Activated naive CD8-positive, alpha-beta T cell treated with anti-CD3 and anti-CD28 coated beads, Interleukin-2, amount 10 ng/mL, durations not matched to agents 7 days and 5 days (primary cell): ENCODE measurements at regions not wholly inside any gene's neighbourhood (a gene's known extent, or its start where the extent isn't known, plus 50 kb on each side); places are given as distances from the start of the nearest gene placed in this dataset.

Source experiments
- ATAC-seq: fragments of 150-1000 bp; cut with Tn5 transposase; one replicate; pipeline ENCODE4 v1.10.0; 2021; ENCODE audit warnings: low read depth, moderate library complexity
- POLR2A ChIA-PET: fragments of 350-600 bp; sonication (Branson Sonifier 250); formaldehyde crosslinking; loops from one replicate; lab custom pipeline; 2021; ENCODE audit warnings: antibody characterized with exemption; lab: Charles Lee
- DNase-seq: peaks from one replicate; pipeline ENCODE4 v3.0.0; 2021
- H3K27ac Mint-ChIP-seq: one replicate; pipeline ENCODE4 v1.8.0; 2022; ENCODE audit warnings: mild to moderate bottlenecking, mixed read lengths
- H3K27me3 Mint-ChIP-seq: one replicate; pipeline ENCODE4 v1.8.0; 2022; ENCODE audit warnings: mild to moderate bottlenecking, moderate library complexity, mixed read lengths
- H3K36me3 Mint-ChIP-seq: one replicate; pipeline ENCODE4 v1.8.0; 2021; ENCODE audit warnings: mild to moderate bottlenecking, mixed read lengths
- H3K4me1 Mint-ChIP-seq: one replicate; pipeline ENCODE4 v1.8.0; 2021; ENCODE audit warnings: mixed read lengths
- H3K4me3 Mint-ChIP-seq: one replicate; pipeline ENCODE4 v1.8.0; 2022; ENCODE audit warnings: mild to moderate bottlenecking, moderate library complexity, mixed read lengths
- H3K9me3 Mint-ChIP-seq: one replicate; pipeline ENCODE4 v1.8.0; 2021; ENCODE audit warnings: mixed read lengths

- ATAC-seq (no peak), DNase-seq (no peak)
- H3K27me3 Mint-ChIP-seq, result no peaks in the 10 kb centered on the region
Observed at GRCh38 chr13:27673911-27674310, 52.2 kb downstream of the POLR1D start.

GRCh38 chr13:27678306-27679040 is 56.8 kb downstream of the POLR1D start:
- Mint-ChIP-seq H3K27me3 (peaks cover 12% of the 10 kb centered on the region), H3K27ac (no peak overlapping the region)
- POLR2A ChIA-PET, result no interaction called here

More at GRCh38 chr13:27673911-27674310, 52.2 kb downstream of the POLR1D start:
- POLR2A ChIA-PET, result no interaction called here
- Mint-ChIP-seq H3K36me3 (no peaks in the 10 kb centered on the region), H3K4me1 (no peaks in the 10 kb centered on the region), H3K4me3 (no peak overlapping the region), H3K27ac (no peak overlapping the region), H3K9me3 (peaks cover 1% of the 10 kb centered on the region)

GRCh38 chr13:27679396-27679795 is 57.7 kb downstream of the POLR1D start:
- peaks cover 15% of the 10 kb centered on the region for H3K27me3 Mint-ChIP-seq
- H3K9me3 Mint-ChIP-seq, result no peaks in the 10 kb centered on the region
- no peak overlapping the region for H3K4me3 Mint-ChIP-seq
- H3K27ac Mint-ChIP-seq, result no peak overlapping the region
- POLR2A ChIA-PET, result no interaction called here
- H3K4me1 Mint-ChIP-seq, result no peaks in the 10 kb centered on the region
- no peak for DNase-seq
- no peak for ATAC-seq
- H3K36me3 Mint-ChIP-seq, result no peaks in the 10 kb centered on the region

More at GRCh38 chr13:27678306-27679040, 56.8 kb downstream of the POLR1D start:
- Mint-ChIP-seq H3K4me1 (no peaks in the 10 kb centered on the region), H3K36me3 (no peaks in the 10 kb centered on the region), H3K4me3 (no peak overlapping the region), H3K9me3 (no peaks in the 10 kb centered on the region)
- ATAC-seq, result no peak
- no peak for DNase-seq

- Mint-ChIP-seq H3K36me3 (no peaks in the 10 kb centered on the region), H3K9me3 (no peaks in the 10 kb centered on the region), H3K27ac (no peak overlapping the region), H3K4me1 (no peaks in the 10 kb centered on the region), H3K27me3 (peaks cover 15% of the 10 kb centered on the region), H3K4me3 (no peak overlapping the region)
- POLR2A ChIA-PET, result no interaction called here
- DNase-seq (no peak), ATAC-seq (no peak)
Observed at GRCh38 chr13:27679896-27680295, 58.2 kb downstream of the POLR1D start.

- ATAC-seq, result no peak
- Mint-ChIP-seq H3K4me1 (no peaks in the 10 kb centered on the region), H3K27ac (no peak overlapping the region), H3K9me3 (peaks cover 2% of the 10 kb centered on the region), H3K4me3 (no peak overlapping the region), H3K36me3 (no peaks in the 10 kb centered on the region), H3K27me3 (peaks cover 17% of the 10 kb centered on the region)
- POLR2A ChIA-PET, result no interaction called here
- no peak for DNase-seq
Observed at GRCh38 chr13:27680465-27680864, 58.8 kb downstream of the POLR1D start.

- no peak for ATAC-seq
- POLR2A ChIA-PET, result no interaction called here
- H3K4me1 Mint-ChIP-seq, result no peaks in the 10 kb centered on the region
- no peak overlapping the region for H3K4me3 Mint-ChIP-seq
- DNase-seq, result no peak
- H3K27me3 Mint-ChIP-seq, result peaks cover 1% of the 10 kb centered on the region
- no peak overlapping the region for H3K27ac Mint-ChIP-seq
- no peaks in the 10 kb centered on the region for H3K36me3 Mint-ChIP-seq
- peaks cover 8% of the 10 kb centered on the region for H3K9me3 Mint-ChIP-seq
Observed at GRCh38 chr13:27691207-27691606, 69.5 kb downstream of the POLR1D start.

GRCh38 chr13:27696731-27697130 is 75.0 kb downstream of the POLR1D start:
- no peak for ATAC-seq
- peaks cover 5% of the 10 kb centered on the region for H3K4me1 Mint-ChIP-seq

GRCh38 chr13:27699952-27700351 is 78.3 kb downstream of the POLR1D start:
- Mint-ChIP-seq H3K36me3 (peaks cover 13% of the 10 kb centered on the region), H3K4me1 (peaks cover 10% of the 10 kb centered on the region), H3K27me3 (peaks cover 3% of the 10 kb centered on the region), H3K27ac (no peak overlapping the region), H3K4me3 (no peak overlapping the region), H3K9me3 (peaks cover 24% of the 10 kb centered on the region)
- POLR2A ChIA-PET, result no interaction called here
- ATAC-seq (no peak), DNase-seq (no peak)

More at GRCh38 chr13:27696731-27697130, 75.0 kb downstream of the POLR1D start:
- no peak for DNase-seq
- Mint-ChIP-seq H3K9me3 (peaks cover 10% of the 10 kb centered on the region), H3K36me3 (peaks cover 3% of the 10 kb centered on the region), H3K27me3 (peaks cover 3% of the 10 kb centered on the region), H3K4me3 (no peak overlapping the region), H3K27ac (no peak overlapping the region)
- POLR2A ChIA-PET, result no interaction called here

GRCh38 chr13:27704681-27705080 is 83.0 kb downstream of the POLR1D start:
- H3K9me3 Mint-ChIP-seq, result peaks cover 25% of the 10 kb centered on the region
- H3K36me3 Mint-ChIP-seq, result peaks cover 20% of the 10 kb centered on the region
- H3K4me3 Mint-ChIP-seq, result peak overlapping the region; percentile 5
- POLR2A ChIA-PET, result no interaction called here
- H3K27ac Mint-ChIP-seq, result no peak overlapping the region
- DNase-seq, result no peak
- ATAC-seq, result no peak
- H3K4me1 Mint-ChIP-seq, result peaks cover 6% of the 10 kb centered on the region
- peaks cover 13% of the 10 kb centered on the region for H3K27me3 Mint-ChIP-seq

- Mint-ChIP-seq H3K4me3 (no peak overlapping the region), H3K27ac (no peak overlapping the region), H3K27me3 (peaks cover 15% of the 10 kb centered on the region), H3K4me1 (peaks cover 6% of the 10 kb centered on the region), H3K36me3 (peaks cover 15% of the 10 kb centered on the region), H3K9me3 (peaks cover 19% of the 10 kb centered on the region)
- ATAC-seq (no peak), DNase-seq (no peak)
- POLR2A ChIA-PET, result no interaction called here
Observed at GRCh38 chr13:27708325-27708724, 84.0 kb upstream of the GSX1 start.

- POLR2A ChIA-PET, result interaction anchor here (0.6 kb wide), 1 partner anchor 136 kb away, joined by 3 read pairs; no protein-coding TSS in a partner anchor
- Mint-ChIP-seq H3K9me3 (peaks cover 9% of the 10 kb centered on the region), H3K4me1 (peaks cover 1% of the 10 kb centered on the region), H3K36me3 (peaks cover 10% of the 10 kb centered on the region), H3K4me3 (no peak overlapping the region), H3K27me3 (peaks cover 15% of the 10 kb centered on the region), H3K27ac (no peak overlapping the region)
- ATAC-seq (no peak), DNase-seq (no peak)
Observed at GRCh38 chr13:27709779-27710178, 82.5 kb upstream of the GSX1 start.

GRCh38 chr13:27712421-27712820 is 79.9 kb upstream of the GSX1 start:
- no peak overlapping the region for H3K4me3 Mint-ChIP-seq
- peaks cover 14% of the 10 kb centered on the region for H3K27me3 Mint-ChIP-seq
- peaks cover under 1% of the 10 kb centered on the region for H3K9me3 Mint-ChIP-seq
- POLR2A ChIA-PET, result no interaction called here
- H3K36me3 Mint-ChIP-seq, result no peaks in the 10 kb centered on the region
- H3K27ac Mint-ChIP-seq, result no peak overlapping the region
- no peaks in the 10 kb centered on the region for H3K4me1 Mint-ChIP-seq
- ATAC-seq (no peak), DNase-seq (no peak)

GRCh38 chr13:27713767-27714166 is 78.5 kb upstream of the GSX1 start:
- Mint-ChIP-seq H3K27me3 (peaks cover 12% of the 10 kb centered on the region), H3K9me3 (no peaks in the 10 kb centered on the region), H3K4me3 (no peak overlapping the region), H3K36me3 (no peaks in the 10 kb centered on the region), H3K4me1 (no peaks in the 10 kb centered on the region), H3K27ac (no peak overlapping the region)
- no peak for DNase-seq
- ATAC-seq, result no peak
- POLR2A ChIA-PET, result interaction anchor here (0.6 kb wide), 1 partner anchor 1659 kb away, joined by 4 read pairs; no protein-coding TSS in a partner anchor

GRCh38 chr13:27721681-27722080 is 70.6 kb upstream of the GSX1 start:
- POLR2A ChIA-PET, result no interaction called here
- Mint-ChIP-seq H3K36me3 (no peaks in the 10 kb centered on the region), H3K27me3 (peaks cover 5% of the 10 kb centered on the region)

More at GRCh38 chr13:27721681-27722080, 70.6 kb upstream of the GSX1 start:
- Mint-ChIP-seq H3K27ac (no peak overlapping the region), H3K4me3 (no peak overlapping the region), H3K9me3 (no peaks in the 10 kb centered on the region), H3K4me1 (no peaks in the 10 kb centered on the region)
- ATAC-seq, result no peak
- no peak for DNase-seq
